ENCODE measurements at regions not wholly inside any gene's neighbourhood (a gene's known extent, or its start where the extent isn't known, plus 50 kb on each side); places are given as distances from the start of the nearest gene placed in this dataset.

- no peak for TF ChIP-seq CTCF (IDR thresholded peaks at IDR 0.05)
- no peak for TF ChIP-seq ZFX (IDR thresholded peaks at IDR 0.05; ENCODE audit: borderline replicate concordance)
Measured at GRCh38 chr1:73671530-73671929, 526.4 kb downstream of the LRRIQ3 start.

All from 22Rv1 (cell line).